HuH-7.5 (cell line): ENCODE measurements at regions not wholly inside any gene's neighbourhood (a gene's known extent, or its start where the extent isn't known, plus 50 kb on each side); places are given as distances from the start of the nearest gene placed in this dataset.
"Not testable (repeated sequence)": the region's sequence is repeated elsewhere in the genome, so short reads cannot be mapped to it uniquely, and the experiment has no call there.

Source experiments
- DNase-seq: peaks from one replicate; pipeline ENCODE4 v3.0.0; 2011; ENCODE audit warnings: low spot score

GRCh38 chr13:18663222-18663621 is 518.4 kb downstream of the TUBA3C start:
- not testable (repeated sequence) for DNase-seq

- not testable (repeated sequence) for DNase-seq
Observed at GRCh38 chr13:18643644-18644172, 537.9 kb downstream of the TUBA3C start.

- not testable (repeated sequence) for DNase-seq
Observed at GRCh38 chr13:18628928-18629327, 552.7 kb downstream of the TUBA3C start.

GRCh38 chr13:18628428-18628827 is 553.2 kb downstream of the TUBA3C start:
- no peak for DNase-seq

GRCh38 chr13:18624061-18624460 is 557.6 kb downstream of the TUBA3C start:
- DNase-seq = not testable (repeated sequence)

- not testable (repeated sequence) for DNase-seq
Observed at GRCh38 chr13:18618442-18618841, 563.2 kb downstream of the TUBA3C start.

GRCh38 chr13:18610476-18610875 is 571.1 kb downstream of the TUBA3C start:
- DNase-seq = not testable (repeated sequence)

GRCh38 chr13:18609371-18609770 is 572.3 kb downstream of the TUBA3C start:
- DNase-seq = not testable (repeated sequence)

GRCh38 chr13:18608851-18609250 is 572.8 kb downstream of the TUBA3C start:
- not testable (repeated sequence) for DNase-seq

GRCh38 chr13:18600366-18600765 is 581.3 kb downstream of the TUBA3C start:
- not testable (repeated sequence) for DNase-seq

GRCh38 chr13:18599791-18600211 is 581.8 kb downstream of the TUBA3C start:
- not testable (repeated sequence) for DNase-seq

GRCh38 chr13:18598543-18598942 is 583.1 kb downstream of the TUBA3C start:
- DNase-seq = not testable (repeated sequence)

GRCh38 chr13:18597940-18598339 is 583.7 kb downstream of the TUBA3C start:
- not testable (repeated sequence) for DNase-seq

GRCh38 chr13:18577103-18577502 is 604.5 kb downstream of the TUBA3C start:
- DNase-seq = not testable (repeated sequence)

- DNase-seq = not testable (repeated sequence)
Observed at GRCh38 chr13:18567890-18568289, 613.7 kb downstream of the TUBA3C start.
